Umbilical cord (tissue), 1 donor: ENCODE measurements at regions not wholly inside any gene's neighbourhood (a gene's known extent, or its start where the extent isn't known, plus 50 kb on each side); places are given as distances from the start of the nearest gene placed in this dataset.

Experiments
- DNase-seq: peaks from one replicate; pipeline ENCODE4 v3.0.0-alpha.2; 2015; ENCODE audit warnings: low spot score

DNA sequence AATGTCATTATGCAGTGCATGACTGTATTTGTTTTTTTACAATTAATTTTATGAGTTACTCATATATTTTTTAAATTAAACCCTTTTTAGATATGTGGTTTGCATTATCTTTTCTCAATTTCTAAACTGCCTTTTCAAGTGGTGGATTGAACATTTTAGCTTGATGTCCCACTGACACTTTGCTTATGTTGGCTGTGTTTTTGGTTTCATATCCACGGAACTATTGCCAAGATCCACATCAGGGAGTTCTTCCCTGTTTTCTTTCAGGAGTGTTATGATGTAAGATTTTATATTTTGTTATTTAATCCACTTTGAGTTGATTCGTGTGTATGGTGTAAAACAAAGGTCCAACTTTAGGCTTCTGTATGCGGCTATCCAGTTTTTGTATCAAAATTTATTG lies 1144.9 kb upstream of the EYS start:
- DNase-seq = no peak

GRCh38 chr6:66849843-66850242 lies 1142.8 kb upstream of the EYS start:
- DNase-seq = no peak

DNA sequence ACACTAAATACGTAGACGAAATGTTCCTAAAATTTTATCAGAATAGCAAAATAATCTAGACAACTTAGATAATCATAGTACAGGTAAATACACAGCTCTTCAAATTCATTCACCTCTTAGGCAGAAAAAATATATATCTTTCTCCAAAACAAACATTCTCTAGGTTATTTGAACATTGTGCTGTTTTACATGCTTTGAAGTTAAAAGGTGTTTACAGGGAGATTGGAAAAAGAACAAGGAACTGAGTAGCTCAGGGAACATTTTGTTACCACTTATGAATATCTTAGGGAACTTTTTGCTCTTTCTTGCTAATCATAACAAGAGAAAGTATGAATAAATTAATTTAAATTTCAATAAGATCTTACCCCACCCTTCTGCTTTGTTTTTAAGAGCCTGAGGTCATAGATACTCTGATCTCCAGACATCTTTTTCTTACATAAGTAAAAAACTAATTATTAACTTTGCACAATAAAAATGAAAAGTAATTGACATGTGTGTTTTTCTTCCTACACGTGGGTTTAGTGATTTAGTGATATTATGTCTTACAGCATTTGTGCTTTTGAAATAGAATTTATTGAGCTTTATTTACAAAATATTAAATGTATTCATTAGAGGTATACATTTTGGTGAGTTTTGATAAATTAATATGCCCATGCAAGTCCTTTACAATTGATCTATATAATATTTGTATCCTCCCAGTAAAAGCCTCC lies 1141.4 kb upstream of the EYS start:
- no peak for DNase-seq

DNA sequence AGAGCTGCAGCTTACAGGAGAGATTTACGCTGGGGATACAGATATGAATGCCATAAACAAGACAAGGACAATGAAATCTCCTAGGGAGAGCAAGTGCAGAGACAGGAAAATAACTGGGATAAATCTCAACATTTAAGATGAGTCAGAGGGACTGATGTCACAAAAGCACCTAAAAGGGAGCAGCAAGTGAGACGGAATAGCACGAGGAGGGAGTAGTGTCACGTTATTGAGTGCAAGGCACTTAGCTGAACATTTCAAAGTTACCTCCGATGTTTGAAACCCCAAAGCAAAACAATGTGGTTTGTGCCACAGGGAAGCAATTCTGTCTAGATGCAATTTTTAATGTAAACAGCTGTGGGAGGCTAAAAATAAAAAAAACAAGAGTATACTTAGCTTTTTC lies 1131.7 kb upstream of the EYS start:
- DNase-seq = no peak

GRCh38 chr6:66825539-66825938 lies 1118.5 kb upstream of the EYS start:
- no peak for DNase-seq

GRCh38 chr6:66814156-66814555 lies 1107.1 kb upstream of the EYS start:
- no peak for DNase-seq

DNA sequence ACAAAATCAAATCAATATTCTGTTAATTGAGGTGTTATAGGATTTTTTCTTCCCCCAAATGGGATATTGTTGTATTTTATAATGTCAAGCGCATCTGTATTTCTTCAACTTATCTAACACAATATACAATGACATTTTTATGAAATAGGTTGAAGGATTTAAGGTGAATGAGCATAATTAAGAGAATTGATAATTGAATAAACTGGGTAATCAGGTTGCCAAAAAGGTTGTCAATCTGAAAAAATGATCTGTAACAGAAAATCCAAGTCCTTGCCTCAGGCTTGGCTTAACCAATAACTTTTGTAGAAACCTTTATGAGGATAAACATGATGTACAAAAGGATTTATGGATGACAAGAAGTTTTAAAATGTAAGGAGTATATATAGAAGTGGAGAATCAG lies 1101.7 kb upstream of the EYS start:
- DNase-seq = no peak

DNA sequence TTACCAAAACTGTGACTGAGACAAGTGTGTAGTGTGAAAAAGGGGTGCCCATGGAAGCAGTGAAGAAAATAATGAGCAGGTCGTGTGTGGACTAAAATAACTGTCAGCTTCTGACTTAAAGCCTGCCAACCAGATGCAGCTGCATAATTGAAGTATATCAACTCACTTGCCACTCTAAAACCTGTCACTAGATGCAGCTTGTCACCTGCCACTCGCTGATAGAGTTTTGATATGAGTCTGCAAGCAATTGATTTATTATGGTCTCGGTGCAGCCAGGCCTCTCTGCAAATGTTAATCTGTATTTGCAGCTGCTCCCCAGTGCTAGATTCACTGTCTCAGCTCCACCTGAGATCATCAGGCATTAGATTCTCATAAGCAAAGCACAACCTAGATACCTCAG lies 1090.0 kb upstream of the EYS start:
- DNase-seq = no peak

- DNase-seq = no peak
Measured at GRCh38 chr6:66788579-66788978, 1081.6 kb upstream of the EYS start.

DNA sequence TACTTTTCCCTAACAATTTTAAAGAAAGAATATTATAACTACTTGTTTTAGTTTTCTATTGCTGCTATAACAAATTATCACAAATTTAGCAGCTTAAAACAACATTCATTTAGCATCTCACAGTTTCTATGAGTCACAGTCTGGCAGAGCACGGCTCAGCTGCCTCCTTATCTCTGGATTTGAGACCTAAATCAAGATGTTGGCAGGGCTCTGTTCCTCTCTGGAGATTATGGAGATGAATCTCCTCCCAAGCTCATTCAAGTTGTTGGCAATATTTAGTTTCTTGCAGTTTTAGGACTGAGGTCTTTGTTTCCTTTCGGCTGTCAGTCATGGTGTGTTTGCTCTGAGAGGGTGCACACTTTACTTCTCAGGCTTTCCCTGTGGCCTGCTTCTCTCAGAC lies 1065.8 kb upstream of the EYS start:
- DNase-seq = peak; percentile 86

DNA sequence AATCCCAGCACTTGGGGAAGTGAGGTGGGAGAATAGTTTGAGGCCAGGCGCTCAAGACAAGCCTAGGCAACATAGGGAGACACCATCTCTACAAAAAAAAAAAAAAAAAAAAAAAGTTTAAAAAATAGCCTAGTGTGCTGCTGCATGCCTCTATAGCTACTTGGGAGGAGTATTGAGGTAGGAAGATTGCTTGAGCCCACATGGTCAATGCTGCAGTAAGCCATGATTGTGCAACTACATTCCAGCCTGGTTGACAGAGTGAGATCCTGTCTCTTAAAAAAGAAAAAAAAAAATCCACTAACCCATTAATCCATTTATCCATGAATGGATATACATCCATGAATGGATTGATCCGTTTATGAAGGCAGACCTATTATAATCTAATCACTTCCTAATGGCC lies 1064.6 kb upstream of the EYS start:
- peak; percentile 11 for DNase-seq

DNA sequence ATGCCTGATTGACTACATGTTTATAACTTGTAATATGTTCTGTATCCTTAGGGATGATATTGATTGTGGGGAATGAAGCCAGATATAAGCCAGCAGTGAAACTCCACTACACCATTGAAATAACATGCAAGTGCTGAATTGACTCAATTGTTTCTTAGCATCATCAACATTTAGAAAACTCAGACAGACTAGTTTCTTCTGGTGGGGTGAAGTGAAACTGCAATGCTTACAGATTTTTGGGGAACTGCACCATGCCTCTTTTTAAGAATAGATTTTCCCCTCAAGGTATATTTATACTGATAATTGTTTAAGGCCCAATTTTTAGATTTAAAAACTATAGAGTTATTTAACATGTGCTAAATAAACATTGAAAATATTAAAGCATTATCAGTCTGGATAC lies 1044.6 kb upstream of the EYS start:
- DNase-seq = no peak

DNA sequence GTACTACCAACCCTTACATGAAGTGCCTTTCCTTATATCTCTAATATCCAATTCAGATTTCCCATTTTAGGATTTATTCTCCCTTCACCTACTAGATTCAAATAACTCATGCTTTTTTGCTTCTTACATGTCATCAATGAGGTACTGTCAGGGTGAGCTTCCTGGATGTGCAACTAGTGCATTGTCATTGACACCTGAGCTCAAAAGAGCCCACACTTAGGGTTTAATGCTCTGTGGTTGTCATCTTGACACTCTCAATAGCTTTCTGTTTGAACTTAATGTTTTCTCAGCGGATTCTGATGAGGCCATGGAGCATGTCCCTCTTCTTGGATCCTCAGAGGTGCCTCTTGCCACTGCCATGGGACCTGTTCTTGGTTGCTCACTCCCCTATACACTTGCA lies 1033.3 kb upstream of the EYS start:
- no peak for DNase-seq

- DNase-seq = no peak
Measured at GRCh38 chr6:66735106-66735890, 1028.3 kb upstream of the EYS start.

DNA sequence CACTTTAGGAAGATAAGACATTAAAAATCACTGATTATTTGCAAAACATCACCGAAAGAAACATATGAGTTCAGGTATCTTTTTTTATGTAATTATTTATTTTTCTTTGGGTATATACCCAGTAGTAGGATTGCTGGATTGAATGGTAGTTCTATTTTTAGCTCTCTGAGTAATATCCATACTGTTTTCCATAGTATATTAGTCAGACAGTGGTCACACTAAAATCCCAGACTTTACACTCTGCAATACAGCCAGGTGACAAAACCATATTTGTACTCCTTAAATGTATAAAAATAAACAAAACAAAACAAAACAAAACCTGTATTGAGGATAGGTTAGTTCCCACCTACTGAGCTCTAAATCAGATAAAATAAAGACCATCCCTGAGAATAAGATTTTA lies 1024.3 kb upstream of the EYS start:
- no peak for DNase-seq

GRCh38 chr6:66725670-66726069 lies 1018.6 kb upstream of the EYS start:
- DNase-seq = no peak

- DNase-seq = no peak
Measured at GRCh38 chr6:66717801-66718200, 1010.8 kb upstream of the EYS start.

- DNase-seq = no peak
Measured at GRCh38 chr6:66699385-66699784, 992.4 kb upstream of the EYS start.

DNA sequence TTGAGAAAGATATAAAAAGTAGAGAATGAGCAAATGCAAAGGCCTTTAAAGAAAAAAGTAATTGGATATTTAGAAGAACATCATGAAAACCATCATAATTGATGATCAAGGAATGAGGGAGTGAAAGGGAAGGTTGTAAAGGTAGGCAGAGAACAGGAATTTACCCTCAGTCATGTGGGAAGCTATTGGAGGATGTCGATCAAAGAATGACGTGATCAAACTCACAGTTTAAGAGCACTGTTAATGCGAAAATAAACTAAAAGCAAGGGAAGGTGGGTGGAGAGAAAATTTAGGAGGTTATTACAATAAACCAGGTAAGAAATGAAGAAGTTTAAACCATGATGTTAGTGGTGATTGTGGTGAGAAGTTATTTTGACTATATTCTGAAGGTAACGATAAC lies 982.6 kb upstream of the EYS start:
- no peak for DNase-seq

DNA sequence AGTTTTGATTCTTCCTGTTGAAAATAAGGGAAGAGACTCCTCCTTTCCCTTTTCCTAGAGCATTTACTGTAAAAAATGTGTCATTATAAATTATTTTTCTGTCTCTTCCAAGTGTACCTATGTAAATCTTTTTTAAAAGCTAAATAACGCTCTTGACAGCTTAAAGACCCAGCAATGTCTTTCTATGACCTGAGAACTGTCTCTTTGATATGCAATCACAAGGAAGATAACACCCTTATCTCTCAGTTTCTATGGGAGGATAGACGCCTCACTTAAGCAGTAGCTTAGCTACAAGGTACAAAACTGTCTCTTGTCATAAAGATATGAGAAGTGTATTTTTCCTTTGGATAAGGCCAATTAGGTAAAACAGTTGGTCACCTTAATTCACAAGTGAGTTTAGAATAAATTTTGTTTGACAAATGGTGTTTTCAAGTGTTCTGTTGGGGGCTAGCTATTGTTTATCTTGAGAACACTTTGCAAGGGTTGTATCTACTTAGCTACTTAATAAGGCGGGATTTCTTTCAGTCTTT lies 980.6 kb upstream of the EYS start:
- no peak for DNase-seq

DNA sequence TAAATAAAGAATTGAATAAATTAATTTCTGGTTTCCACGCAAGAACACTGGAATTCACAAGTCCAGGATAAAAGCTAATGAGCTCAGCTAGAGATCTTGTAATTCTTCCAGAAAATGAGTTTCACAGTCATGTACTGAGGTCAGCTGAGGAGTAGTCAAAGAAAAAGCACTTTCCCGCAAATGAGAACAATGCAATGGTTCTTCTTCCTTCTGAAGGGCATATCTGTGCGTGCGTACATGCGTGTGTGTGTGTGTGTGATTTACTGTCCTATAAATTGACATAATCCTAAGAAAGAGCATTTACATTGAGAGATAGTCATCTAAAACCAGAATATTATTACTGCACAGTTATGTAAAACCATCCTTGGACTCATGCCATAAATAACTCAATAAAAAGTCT lies 968.9 kb upstream of the EYS start:
- no peak for DNase-seq

DNA sequence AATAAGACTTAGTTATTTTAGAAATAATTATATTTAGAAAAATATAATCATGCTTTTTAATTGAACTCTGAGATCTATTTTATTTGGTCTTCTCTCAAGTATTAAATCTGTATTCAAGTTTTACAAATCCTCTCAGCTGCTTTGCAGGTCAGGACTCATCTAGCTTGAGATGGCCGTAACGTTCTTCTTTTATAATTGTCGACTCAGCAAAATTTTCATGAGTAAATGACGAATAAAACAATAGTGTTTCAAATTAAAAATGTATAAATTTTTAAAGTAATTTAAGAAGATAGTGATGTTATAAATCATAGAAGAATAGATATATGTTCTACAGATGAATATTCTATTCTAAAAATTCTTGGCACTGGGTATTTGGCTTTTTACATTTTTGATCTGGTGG lies 957.1 kb upstream of the EYS start:
- DNase-seq = no peak
